ENCODE measurements at regions not wholly inside any gene's neighbourhood (a gene's known extent, or its start where the extent isn't known, plus 50 kb on each side); places are given as distances from the start of the nearest gene placed in this dataset.

DNA sequence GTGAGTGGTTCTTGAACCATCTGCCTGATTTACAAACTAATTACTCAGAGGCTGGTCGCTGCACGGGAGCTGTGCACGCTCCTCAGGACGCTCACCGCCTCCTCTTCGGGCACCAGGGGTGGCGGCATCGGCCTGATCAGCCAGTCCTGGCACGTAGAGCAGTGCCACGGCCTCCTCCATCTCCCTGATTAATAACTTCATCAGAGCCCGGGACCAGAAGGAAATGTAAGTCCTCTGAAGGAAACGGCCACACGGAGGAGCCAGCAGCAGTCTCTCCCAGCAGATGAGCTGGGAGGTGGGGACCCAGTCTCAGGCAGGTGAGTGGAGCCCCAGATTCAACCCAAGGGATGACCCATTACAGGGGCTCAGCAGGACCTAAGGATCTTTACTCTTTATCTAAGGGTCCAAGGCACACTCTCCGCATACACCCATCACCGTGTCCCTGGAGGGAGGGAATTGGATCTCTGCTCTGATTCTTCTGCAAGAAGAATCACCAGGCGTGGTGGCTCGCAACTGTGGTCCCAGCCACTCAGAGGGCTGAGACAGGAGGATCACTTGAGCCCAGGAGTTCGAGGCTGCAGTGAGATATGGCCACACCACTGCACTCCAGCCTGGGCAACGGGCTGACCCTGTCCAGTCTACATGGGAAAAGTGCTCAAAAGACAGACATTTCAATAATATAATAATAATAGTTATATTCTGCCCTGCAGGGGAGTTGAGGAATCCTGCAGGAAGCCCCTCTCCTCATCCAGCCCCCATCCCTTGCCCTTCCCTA lies 366.5 kb downstream of the SEC14L1 start:
- no peak for DNase-seq

- peak; percentile 25 for DNase-seq
Measured at GRCh38 chr17:77508047-77508715, 367.4 kb downstream of the SEC14L1 start.

DNA sequence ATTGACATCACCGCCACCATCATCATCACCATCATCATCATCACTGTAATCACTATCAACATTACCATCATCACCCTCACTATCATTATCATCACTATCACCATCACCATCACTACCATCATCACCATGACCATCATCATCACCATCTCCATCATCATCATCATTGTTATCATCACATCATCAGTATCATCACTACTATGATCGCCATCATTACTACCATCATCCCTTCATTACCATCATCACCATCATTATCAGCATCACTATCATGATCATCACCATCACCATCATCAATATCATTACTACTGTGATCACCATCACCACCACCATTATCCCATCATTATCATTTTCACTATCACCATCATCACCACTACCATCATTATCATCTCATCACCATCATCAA lies 368.3 kb downstream of the SEC14L1 start:
- no peak for DNase-seq

DNA sequence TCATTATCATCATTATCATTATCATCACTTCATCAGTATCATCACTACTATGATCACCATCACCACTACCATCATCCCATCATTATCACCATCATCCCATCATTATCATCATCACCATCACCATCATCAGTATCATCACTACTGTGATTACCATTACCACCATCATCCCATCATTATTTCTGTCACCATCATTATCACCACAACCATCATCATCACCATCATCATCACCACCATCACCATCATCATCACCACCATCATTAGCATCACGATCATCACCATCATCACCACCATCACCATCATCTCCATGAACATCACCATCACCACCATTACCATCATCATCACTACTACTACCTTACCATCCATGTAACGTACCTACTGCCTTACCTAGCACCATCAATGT lies 368.8 kb downstream of the SEC14L1 start:
- DNase-seq = no peak

DNA sequence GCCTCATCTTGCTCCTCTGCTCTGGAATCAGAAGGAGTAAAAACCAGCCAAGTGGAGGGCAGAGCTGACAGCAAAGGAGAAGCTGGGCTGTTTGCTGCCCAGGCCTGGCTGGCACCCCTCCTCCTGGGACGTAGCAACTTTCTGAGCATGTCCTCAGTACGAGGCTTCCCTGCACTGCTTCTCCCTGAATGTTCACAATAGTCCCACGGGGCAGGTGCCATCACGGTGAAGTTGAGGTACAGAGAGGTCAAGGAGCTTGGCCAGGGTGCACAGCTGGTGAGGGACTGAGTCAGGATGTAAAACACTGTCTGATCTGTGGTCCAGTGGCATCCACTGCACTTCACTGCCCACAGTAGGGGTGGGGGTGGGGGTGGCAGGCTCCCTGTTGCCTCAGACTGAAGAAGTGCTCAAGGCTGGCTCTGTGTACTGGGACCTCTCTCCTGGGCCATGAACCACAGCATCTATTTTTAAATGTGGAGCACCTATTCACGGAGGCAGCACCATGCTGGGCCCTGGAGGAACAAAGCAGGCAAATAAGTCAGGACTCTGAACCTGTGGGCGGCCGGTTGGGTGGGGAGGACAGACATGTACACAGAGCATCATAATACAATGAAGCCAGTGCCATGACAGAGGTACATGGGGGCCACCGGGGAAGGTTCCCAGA lies 369.5 kb downstream of the SEC14L1 start:
- no peak for DNase-seq

- no peak for DNase-seq
Measured at GRCh38 chr17:77511514-77512061, 370.8 kb downstream of the SEC14L1 start.

- no peak for DNase-seq
Measured at GRCh38 chr17:77512062-77512946, 371.5 kb downstream of the SEC14L1 start.

GRCh38 chr17:77513045-77513444 lies 372.3 kb downstream of the SEC14L1 start:
- no peak for DNase-seq

DNA sequence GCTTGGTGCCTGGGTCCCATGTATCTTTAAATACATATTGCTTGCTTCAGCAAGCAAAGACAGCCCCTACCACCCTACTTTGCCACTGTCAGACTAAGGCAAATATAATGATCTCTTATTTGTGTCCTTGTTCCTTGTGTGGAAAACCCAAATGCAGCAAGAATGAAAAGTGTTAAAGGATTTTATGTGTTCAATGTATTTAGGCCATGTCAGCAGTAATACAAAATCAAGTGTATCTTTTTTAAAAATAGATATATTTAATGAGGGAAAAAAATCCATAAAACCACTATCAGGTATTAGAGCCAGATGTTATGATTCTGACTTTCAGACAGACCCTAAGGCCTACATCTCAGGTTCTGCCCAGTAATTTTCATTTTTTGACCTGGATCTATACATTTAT lies 374.5 kb downstream of the SEC14L1 start:
- DNase-seq = no peak

GRCh38 chr17:77516902-77517301 lies 376.1 kb downstream of the SEC14L1 start:
- no peak for DNase-seq

GRCh38 chr17:77521076-77521475 lies 380.3 kb downstream of the SEC14L1 start:
- DNase-seq = no peak

GRCh38 chr17:77523540-77523939 lies 382.8 kb downstream of the SEC14L1 start:
- DNase-seq = no peak

GRCh38 chr17:77526259-77526711 lies 385.5 kb downstream of the SEC14L1 start:
- no peak for DNase-seq

- no peak for DNase-seq
Measured at GRCh38 chr17:77526728-77527350, 386.1 kb downstream of the SEC14L1 start.

DNA sequence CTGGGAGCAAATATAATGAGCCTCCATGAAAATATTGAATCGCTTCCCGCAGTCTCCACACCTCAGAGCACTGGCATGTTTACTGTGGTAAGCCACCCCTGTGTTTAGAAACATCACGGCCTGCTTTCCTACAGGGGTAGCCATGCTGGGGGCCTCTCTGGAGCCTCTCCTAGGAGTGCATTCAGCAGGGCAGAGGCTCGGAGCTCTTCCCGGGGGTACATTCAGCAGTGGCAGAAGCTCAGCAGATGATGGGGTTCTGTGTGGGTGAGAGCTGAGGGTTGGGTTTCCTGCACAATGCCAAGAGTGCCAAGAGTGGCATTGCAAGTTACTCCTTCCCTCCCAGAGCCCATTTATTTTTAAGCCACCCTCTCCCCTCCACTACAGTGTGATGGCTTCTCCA lies 386.6 kb downstream of the SEC14L1 start:
- no peak for DNase-seq

- DNase-seq = no peak
Measured at GRCh38 chr17:77527836-77528505, 387.2 kb downstream of the SEC14L1 start.

DNA sequence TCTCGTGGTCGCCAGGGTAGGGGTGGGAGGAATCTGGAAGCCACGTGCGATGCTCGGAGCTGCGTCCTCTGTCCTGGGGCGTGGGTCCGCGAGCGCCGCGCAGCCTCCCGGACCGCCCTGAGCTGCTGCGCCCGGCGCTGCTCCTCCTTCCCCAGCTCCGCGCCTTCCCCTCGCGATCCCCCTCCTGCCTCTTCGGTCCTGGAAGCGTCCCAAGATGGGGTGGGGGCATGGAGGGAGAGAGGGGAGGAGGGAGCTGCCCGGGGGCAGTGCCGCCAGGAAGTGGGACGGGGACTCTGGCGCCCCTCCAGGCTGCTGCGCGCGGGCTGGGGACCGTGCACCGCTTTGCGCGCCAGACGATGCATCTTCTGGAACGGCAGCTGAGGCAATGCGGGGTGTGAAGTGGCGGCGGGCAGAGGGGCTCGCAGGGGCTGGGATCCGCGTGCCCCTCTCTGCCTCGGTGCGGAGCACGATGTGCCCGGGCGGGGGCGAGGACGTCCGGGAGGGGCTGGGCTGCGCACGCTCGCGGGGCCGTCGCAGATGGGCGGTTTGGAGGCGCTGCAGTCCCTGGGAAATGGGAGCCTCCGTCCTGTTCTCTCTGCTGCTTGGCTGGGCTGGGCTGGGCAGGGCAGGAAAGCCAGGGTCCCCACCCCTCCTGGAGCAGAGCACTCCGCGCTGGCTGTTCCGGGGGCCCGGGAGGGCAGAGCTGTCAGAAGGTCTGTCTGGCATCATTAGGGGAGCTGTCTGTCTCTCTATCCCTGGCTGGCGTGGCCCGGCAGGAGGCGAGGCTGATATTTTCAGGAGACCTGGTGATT lies 388.0 kb downstream of the SEC14L1 start:
- DNase-seq = peak; percentile 75

DNA sequence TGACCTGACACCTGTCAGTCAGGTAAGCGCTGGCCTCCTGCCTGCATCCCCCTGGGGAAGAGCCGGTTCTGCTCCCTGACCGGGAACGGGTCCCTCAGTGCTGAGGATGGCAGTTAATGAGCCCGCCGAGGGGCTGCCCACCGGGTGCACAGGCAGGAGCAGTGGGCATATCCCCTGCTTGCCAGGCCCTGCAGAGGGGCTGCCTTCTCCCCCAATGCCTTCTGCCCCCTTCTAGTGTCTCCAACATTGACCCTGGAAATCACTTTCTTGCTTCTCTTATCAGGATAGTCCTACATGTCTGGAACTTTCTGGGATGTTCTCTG lies 388.5 kb downstream of the SEC14L1 start:
- no peak for DNase-seq

DNA sequence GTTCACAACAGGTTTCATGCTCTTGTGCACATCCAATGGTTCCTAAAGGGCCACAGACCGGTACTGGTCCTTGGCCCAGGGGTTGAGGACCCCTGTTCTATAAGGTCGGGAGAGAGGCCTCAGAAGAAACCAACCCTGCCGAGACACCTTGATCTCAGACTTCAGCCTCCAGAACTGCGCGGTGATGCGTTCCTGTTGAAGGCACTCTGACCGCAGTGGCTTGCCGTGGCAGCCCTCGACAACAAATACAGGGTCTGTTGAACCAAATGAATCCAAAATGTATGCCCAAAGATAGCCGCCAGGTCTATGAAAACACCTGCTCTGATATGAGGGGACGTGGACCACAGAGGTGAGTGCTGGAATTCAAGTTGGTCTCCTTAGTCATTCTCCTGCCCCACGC lies 389.8 kb downstream of the SEC14L1 start:
- DNase-seq = no peak

- no peak for DNase-seq
Measured at GRCh38 chr17:77531002-77531401, 390.2 kb downstream of the SEC14L1 start.

DNA sequence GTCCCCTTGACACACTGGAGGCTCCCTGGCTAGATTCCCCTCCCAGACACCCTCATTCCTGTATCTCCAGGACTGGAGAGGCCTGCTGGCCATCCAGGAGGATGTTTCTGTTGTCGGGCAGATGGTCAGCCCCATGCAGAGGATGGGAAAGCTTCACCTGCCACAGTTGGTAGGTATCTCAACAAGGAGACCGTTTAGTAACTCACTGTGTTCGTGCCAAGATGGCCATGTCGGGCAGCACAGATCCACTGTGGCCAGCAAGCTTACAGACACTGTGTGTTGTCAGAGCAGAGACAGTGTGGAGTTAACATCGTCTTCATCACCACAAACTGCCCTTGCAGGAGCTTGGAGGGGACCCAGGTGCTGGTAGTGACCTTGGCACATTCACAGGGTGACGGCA lies 390.9 kb downstream of the SEC14L1 start:
- no peak for DNase-seq

All from DMS79 (cell line).